GM12874 (cell line): ENCODE measurements at regions not wholly inside any gene's neighbourhood (a gene's known extent, or its start where the extent isn't known, plus 50 kb on each side); places are given as distances from the start of the nearest gene placed in this dataset.

Experiments
- TF ChIP-seq, protein P1 (sequence below): IDR thresholded peaks from 2 replicates; pipeline ENCODE4 v1.5.1; 2011; ENCODE audit warnings: low read depth, mild to moderate bottlenecking, control low read depth, low read length, moderate library complexity; ENCODE audit not compliant: insufficient read depth

DNA sequence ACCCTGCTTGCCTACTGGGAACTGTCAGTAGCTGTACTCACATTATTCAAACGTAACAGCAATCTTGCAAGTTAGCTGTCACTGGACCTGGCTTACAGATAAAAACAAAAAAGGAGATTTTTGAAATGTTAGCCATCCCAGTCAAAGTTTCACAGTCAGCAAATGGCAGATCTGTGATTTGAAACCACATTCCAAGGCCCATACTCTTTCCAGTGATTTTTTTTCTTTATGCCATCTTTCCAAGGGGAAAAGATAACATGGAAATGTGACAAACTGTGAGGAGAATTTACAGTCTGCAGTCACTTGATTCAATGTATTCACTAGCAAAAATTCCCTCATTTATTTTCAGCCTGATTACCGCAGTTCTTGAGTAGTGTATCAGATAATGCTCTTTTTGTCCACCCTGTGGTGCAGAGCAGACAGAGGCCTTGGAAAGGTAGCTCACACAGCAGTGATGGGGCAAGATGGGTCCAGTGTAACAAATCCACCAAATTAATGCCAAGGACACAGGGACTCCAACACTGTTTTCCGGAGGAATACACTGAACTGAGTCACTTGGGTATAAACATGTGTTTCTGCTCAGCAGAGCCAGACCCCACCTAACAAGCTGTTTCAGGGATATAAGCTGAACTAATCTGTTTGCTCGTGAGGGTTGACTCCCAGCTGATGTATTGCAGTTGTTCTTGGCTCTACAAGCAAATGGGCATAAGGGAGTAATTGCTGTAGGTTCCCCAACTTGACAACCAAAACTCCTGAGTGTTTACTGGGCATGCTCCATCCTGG lies 49.9 kb upstream of the ADGRF1 start:
- TF ChIP-seq, protein P1, sequence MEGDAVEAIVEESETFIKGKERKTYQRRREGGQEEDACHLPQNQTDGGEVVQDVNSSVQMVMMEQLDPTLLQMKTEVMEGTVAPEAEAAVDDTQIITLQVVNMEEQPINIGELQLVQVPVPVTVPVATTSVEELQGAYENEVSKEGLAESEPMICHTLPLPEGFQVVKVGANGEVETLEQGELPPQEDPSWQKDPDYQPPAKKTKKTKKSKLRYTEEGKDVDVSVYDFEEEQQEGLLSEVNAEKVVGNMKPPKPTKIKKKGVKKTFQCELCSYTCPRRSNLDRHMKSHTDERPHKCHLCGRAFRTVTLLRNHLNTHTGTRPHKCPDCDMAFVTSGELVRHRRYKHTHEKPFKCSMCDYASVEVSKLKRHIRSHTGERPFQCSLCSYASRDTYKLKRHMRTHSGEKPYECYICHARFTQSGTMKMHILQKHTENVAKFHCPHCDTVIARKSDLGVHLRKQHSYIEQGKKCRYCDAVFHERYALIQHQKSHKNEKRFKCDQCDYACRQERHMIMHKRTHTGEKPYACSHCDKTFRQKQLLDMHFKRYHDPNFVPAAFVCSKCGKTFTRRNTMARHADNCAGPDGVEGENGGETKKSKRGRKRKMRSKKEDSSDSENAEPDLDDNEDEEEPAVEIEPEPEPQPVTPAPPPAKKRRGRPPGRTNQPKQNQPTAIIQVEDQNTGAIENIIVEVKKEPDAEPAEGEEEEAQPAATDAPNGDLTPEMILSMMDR = no peak
